ENCODE measurements at regions not wholly inside any gene's neighbourhood (a gene's known extent, or its start where the extent isn't known, plus 50 kb on each side); places are given as distances from the start of the nearest gene placed in this dataset.

- no peak for TF ChIP-seq EP300 (IDR thresholded peaks at IDR 0.05)
- TF ChIP-seq CTCF (IDR thresholded peaks at IDR 0.05): no peak
- no peak for TF ChIP-seq POLR2A (IDR thresholded peaks at IDR 0.05)
These were observed 80.7 kb downstream of the LRATD1 start for GRCh38 chr2:14713248-14713647.

All from ovary (tissue), 3 donors.